Pancreas (tissue), 10 donors: ENCODE measurements at regions not wholly inside any gene's neighbourhood (a gene's known extent, or its start where the extent isn't known, plus 50 kb on each side); places are given as distances from the start of the nearest gene placed in this dataset.

Source experiments
- ATAC-seq, 4 donors: fragments of 200-7000 bp; cut with Tn5 transposase; one replicate each; pipeline versions ENCODE4 v1.8.0 to v1.9.1; 2020; ENCODE audit warnings: mild to moderate bottlenecking in 4 of 4, moderate library complexity in 4 of 4
- DNase-seq, 6 donors: peaks; one replicate each; pipeline ENCODE4 v3.0.0-alpha.2; 2020
- FAIRE-seq: peaks from 2 replicates; lab custom pipeline; 2012; peaks lifted over from hg19 to GRCh38; lab: Jason Lieb, UNC
- H3K27ac ChIP-seq, 4 donors: fragments of 200-600 bp; sonication (generic); 1 replicate in 3 of 4; 2 replicates in 1 of 4; pipeline versions ENCODE4 v1.5.0 to v1.8.0; 2020
- H3K27me3 ChIP-seq, 4 donors: fragments of 200-600 bp; one replicate each; pipeline ENCODE4 v1.8.0; 2021
- H3K36me3 ChIP-seq, 3 donors: fragments of 200-600 bp; sonication (generic) in 1 of 3; one replicate each; pipeline versions ENCODE4 v1.5.0 to v1.8.0; 2020 to 2021
- H3K4me1 ChIP-seq, 3 donors: fragments of 200-600 bp; one replicate each; pipeline ENCODE4 v1.8.0; 2021
- H3K4me3 ChIP-seq, 4 donors: fragments of 200-600 bp; sonication (generic) in 2 of 4; one replicate each; pipeline versions ENCODE4 v1.5.0 to v1.8.0; 2020 to 2021
- H3K9me3 ChIP-seq, 4 donors: fragments of 200-600 bp; one replicate each; pipeline ENCODE4 v1.8.0; 2021
- CTCF ChIP-seq, 4 donors: fragments of 200-600 bp; sonication (generic) in 3 of 4; IDR thresholded peaks; one replicate each; pipeline versions ENCODE4 v1.5.0 to v1.8.0; 2021; ENCODE audit warnings: antibody characterized with exemption in 4 of 4
- WGBS, 2 donors: extraction: QIAGEN DNeasy Blood & Tissue Kit; methylation state at CpG; one replicate each; pipeline ENCODE4 v1.1.7; 2013; 5-methylcytosine and 5-hydroxymethylcytosine counted together
- intact Hi-C, 3 donors: fragments of 100-400 bp; cut with DNase I; formaldehyde crosslinking; loops; one replicate each; pipeline versions ENCODE4 v1.11.1 to v1.14.2; 2022
- donor health status: healthy with polysubstance abuse.
- donor health status: DM: no; HTN: no; CAD: no; lungs with moderate emphysema.
- donor health status: DM: no; HTN: no; CAD: no.
- donor health status: control.
- donor health status: control.
- donor health status: Bipolar disorder and iron deficiency.
- donor health status: DM: yes; HTN: yes; CAD: no.
- donor health status: DM: no; HTN: no; CAD: no.
- donor health status: DM: no; HTN: no; CAD: no.
- donor health status: DM: yes; HTN: yes; CAD: no.

GRCh38 chrX:69243276-69243675 lies 78.0 kb upstream of the PJA1 start:
- no peaks in the 10 kb centered on the region for H3K4me1 ChIP-seq
- TF ChIP-seq CTCF (IDR thresholded peaks at IDR 0.05), result no peak
- intact Hi-C loops, result no loop called here
- 62 to 72% methylated on average over 4 of the region's 4 CpGs for WGBS, 2 donors
- H3K9me3 ChIP-seq, result no peaks in the 10 kb centered on the region
- no peak for DNase-seq
- no peaks in the 10 kb centered on the region for H3K36me3 ChIP-seq
- peaks cover 0 to 9% (median 3%) of the 10 kb centered on the region in 4 donors for H3K27me3 ChIP-seq
- no peak overlapping the region for H3K4me3 ChIP-seq
- no peak for ATAC-seq
- H3K27ac ChIP-seq, result no peak overlapping the region
- no peak for FAIRE-seq

GRCh38 chrX:69238887-69239231 lies 73.6 kb upstream of the PJA1 start:
- no peak for DNase-seq
- Histone ChIP-seq H3K27ac (no peak overlapping the region), H3K4me3 (no peak overlapping the region), H3K9me3 (no peaks in the 10 kb centered on the region), H3K27me3 (peaks cover 0 to 5% (median 0%) of the 10 kb centered on the region in 4 donors), H3K4me1 (no peaks in the 10 kb centered on the region), H3K36me3 (no peaks in the 10 kb centered on the region)
- ATAC-seq, result peak in 2 of 4 donors; percentile 35 to 40
- no peak for TF ChIP-seq CTCF (IDR thresholded peaks at IDR 0.05)
- FAIRE-seq, result no peak
- WGBS, 2 donors, result 50 to 72% methylated on average over 2 of the region's 2 CpGs
- intact Hi-C loops, result no loop called here

GRCh38 chrX:69238114-69238886 lies 73.0 kb upstream of the PJA1 start:
- no peaks in the 10 kb centered on the region for H3K36me3 ChIP-seq
- peak in 2 of 4 donors; percentile 56 to 65 for ATAC-seq
- no peak for FAIRE-seq
- no peak overlapping the region for H3K27ac ChIP-seq
- intact Hi-C loops, result no loop called here
- no peaks in the 10 kb centered on the region for H3K4me1 ChIP-seq
- no peak overlapping the region for H3K4me3 ChIP-seq
- no peaks in the 10 kb centered on the region for H3K9me3 ChIP-seq
- 66 to 68% methylated on average over 18 of the region's 18 CpGs for WGBS, 2 donors
- H3K27me3 ChIP-seq, result peaks cover 0 to 5% (median 0%) of the 10 kb centered on the region in 4 donors
- no peak for TF ChIP-seq CTCF (IDR thresholded peaks at IDR 0.05)
- DNase-seq, result peak in 1 of 6 donors; percentile 60

- Histone ChIP-seq H3K4me3 (no peak overlapping the region), H3K27ac (no peak overlapping the region), H3K4me1 (no peaks in the 10 kb centered on the region), H3K27me3 (peaks cover 0 to 8% (median 0%) of the 10 kb centered on the region in 4 donors), H3K36me3 (no peaks in the 10 kb centered on the region), H3K9me3 (no peaks in the 10 kb centered on the region)
- ATAC-seq (no peak), FAIRE-seq (no peak), DNase-seq (no peak)
- no peak for TF ChIP-seq CTCF (IDR thresholded peaks at IDR 0.05)
- intact Hi-C loops, result no loop called here
- WGBS, 2 donors, result 60 to 68% methylated on average over 5 of the region's 5 CpGs
These were observed 72.0 kb upstream of the PJA1 start for GRCh38 chrX:69237236-69237635.

GRCh38 chrX:69236641-69237040 lies 71.4 kb upstream of the PJA1 start:
- no peak overlapping the region for H3K27ac ChIP-seq
- 59 to 78% methylated on average over 2 of the region's 2 CpGs for WGBS, 2 donors
- H3K36me3 ChIP-seq, result no peaks in the 10 kb centered on the region
- DNase-seq (no peak), ATAC-seq (no peak), FAIRE-seq (no peak)
- no peaks in the 10 kb centered on the region for H3K9me3 ChIP-seq
- H3K4me1 ChIP-seq, result no peaks in the 10 kb centered on the region
- no peak overlapping the region for H3K4me3 ChIP-seq
- peaks cover 0 to 12% (median 0%) of the 10 kb centered on the region in 4 donors for H3K27me3 ChIP-seq
- TF ChIP-seq CTCF (IDR thresholded peaks at IDR 0.05), result no peak
- intact Hi-C loops, result no loop called here
